ENCODE measurements at regions not wholly inside any gene's neighbourhood (a gene's known extent, or its start where the extent isn't known, plus 50 kb on each side); places are given as distances from the start of the nearest gene placed in this dataset.

DNA sequence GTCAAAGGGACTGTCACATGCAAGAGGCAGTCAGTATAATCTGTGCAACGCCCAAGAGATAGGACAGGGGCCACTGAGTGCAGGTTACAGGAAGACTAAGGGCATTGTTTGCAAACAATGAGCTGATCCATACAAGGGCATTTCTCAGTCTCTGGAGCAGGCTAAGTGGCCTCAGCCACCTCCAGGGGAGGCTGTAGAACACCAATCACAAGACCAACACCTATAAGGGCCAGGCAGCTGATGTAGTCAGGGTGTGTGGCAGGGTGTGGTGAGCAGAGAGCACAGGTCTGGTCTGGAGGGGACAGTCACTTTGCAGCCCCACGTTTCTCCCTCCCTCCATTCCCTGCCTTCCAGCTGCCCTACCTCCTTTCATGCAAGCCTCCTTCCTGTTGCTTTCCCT lies 83.2 kb upstream of the ADRA1B start:
- no peak for DNase-seq

DNA sequence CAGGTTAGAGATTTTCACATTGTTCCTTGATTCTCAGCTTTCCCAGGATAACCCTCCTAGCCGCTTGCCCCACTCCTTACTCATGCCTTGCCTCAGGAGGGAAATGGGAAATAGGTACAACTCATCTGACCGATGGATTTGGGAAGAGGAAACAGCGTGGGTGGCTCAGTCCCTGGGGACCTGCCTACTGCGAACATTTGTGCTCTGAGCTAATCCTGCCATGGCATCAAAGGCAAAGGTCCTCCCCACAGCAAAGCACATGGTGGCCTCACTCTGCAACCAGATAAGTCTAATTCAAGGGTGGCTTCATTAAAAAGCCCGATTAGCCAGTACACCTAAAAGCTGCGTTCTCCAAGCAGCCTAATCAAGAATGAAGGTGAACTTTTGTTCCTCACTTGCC lies 82.4 kb upstream of the ADRA1B start:
- DNase-seq, result no peak

DNA sequence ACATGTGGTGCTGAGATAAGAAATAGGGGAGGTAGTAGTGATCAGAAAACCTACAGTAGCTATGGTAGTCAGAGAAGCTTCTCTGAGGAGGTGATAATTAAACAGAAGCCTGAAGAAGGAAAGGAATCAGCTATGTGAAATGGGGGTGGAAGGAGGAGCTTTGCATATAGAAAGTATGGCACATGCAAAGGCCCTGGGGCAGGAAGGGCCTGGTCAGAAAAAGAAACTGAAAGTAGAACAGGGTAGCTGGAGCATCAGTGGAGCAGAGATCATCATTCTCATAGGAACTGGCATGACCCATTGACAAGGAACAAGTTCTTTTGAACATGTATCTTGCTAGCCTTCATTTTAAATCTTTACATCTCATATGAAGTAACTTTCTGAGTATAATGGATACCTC lies 80.7 kb upstream of the ADRA1B start:
- DNase-seq, result no peak

DNA sequence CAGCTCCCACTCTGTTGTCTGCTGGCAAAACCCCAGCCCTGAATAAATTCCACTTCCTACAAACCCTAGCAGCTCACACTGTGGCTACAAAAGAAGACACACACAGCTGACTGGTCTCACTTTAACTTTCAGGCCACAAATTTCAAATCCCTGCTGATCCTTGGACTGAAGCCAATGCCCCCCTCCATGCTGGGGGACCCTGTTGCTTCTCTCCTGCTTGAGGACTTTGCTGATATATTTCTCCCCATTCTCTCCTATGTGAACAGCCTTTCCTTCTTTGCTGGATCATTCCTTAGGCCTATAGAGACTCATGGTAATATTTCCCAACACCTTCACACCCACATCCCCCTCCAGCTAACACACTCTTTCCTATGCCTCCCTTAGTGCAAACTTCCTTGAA lies 79.6 kb upstream of the ADRA1B start:
- no peak for DNase-seq

DNA sequence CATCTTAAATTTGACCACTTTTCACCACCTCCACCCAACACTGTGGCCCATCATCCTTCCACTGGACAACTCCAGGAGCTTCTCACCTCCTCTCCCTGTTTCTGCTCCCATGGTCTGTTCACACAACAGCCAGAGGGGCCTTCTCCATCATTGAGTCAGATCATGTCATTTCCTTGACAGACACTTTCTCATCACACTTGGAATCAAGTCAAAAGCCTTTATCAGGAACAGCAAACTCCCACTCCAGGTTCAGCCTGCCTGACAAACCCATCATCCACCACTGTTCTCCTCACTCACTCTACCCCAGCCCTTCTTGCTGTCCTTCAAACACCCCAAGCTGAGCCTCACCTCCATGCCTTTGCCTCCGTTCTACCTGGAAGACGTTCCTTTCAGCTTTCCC lies 78.4 kb upstream of the ADRA1B start:
- no peak for DNase-seq

DNA sequence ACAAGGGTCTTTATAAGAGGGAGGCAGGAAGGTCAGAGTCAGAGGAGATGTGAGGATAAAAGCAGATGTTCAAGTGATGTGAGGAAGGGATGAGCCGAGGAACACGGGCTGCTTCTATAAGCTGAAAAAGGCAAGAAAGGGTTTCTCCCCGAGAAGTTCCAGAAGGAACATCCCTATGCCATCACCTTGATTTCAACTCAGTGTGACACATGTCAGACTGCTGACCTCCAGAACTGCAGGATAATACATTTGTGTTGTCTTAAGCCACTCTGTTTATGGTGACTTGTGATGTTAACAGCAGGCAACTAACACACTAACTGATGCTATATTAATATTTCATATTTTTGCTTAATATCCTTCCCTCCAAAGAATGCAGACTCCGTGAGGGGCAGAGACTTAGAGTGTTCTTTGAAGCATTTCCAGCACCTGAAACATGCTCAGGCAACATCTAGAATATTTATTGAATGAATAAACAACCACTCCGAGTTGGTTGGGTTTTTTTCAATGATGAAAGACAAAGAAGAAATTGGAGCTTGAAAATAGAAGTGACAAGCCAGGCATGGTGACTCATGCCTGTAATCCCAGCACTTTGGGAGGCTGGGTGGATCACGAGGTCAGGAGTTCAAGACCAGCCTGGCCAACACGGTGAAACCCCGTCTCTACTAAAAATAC lies 77.6 kb upstream of the ADRA1B start:
- no peak for DNase-seq

DNA sequence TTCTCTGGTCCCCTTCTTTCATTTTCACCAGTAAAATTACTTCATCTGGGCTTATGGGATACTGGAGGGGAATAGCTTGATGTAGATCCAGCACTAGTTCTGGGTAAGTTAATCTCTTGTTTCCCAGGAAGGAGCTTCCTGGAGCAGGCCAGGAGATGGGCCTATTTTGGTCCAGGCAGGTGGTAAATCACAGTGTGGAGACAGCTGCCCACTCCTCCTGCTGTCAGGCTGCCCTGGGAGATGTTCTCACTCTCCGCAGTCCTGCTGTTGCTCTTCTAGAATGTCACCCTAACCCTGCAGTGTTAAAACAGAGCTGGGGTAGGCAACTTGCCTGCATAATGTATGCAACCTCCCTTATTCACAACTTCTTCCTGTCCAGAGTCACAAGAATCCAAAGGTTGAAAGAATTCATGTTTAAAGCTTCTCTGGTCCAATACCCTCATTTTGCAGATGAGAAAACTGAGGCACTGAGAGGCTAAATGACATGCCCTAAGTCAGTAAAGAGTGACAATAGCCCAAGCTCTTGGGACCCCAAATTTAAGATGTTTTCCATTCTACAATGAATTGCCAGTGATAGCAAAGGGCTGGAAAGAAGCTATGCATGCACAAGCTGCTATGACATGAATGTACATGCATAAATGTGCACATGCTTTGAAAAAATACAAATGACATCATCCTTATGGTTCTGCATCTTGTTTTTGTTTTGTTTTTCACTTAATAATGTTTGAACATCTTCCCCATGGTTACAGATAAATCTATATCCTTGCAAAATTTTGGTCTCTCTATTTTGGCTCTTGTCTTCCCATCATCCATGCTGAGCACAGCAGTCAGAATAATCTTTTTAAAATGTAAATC lies 71.8 kb upstream of the ADRA1B start:
- no peak for DNase-seq

DNA sequence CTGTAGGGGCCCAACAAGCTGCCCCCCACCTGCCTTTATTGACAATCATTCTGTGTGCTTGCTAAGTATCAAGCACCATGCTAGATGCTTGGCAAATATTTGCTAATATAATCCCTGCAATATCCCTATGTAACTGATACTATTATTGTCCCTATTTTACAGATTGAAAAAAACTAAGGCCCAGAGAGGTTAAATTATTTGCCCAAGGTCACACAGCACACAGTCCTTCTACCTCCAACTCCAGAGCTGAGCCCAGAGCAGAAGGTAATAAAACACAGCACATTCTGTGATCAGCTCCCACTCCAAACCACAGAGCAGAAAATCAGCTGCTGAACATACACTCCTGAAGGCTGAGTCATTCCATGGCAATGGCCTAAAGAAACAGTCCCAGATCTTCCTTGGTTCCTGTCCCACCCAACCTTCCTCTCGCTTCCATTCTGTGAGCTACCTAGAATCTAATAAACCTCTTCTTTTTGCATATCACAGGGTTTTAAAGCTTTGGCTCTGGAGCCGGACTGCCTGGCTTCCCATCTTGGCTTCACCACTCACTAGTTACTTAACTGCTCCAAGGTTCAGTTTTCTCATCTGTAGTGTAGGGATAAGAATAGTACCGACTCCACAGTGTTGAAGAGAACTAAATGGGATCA lies 66.7 kb upstream of the ADRA1B start:
- DNase-seq, result no peak

DNA sequence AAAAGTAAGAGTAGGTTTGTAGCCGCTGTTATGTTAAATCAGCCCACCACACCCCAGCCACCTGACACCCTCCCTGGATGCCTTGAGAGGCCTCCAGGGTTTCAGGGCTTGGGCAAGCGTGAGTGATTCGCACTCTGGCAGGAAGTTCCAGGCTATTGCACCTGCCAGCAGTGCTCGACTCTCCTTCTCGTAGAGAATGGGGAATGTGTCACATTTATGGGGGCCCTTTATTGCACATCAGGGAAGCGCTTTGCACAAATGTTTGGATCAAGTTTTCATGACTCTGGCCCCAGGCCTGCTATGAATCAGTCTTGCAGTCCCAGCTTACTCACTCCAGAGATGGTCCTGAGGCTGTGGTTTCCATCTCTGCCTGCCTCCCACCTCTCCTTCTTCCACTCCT lies 66.1 kb upstream of the ADRA1B start:
- DNase-seq, result no peak

DNA sequence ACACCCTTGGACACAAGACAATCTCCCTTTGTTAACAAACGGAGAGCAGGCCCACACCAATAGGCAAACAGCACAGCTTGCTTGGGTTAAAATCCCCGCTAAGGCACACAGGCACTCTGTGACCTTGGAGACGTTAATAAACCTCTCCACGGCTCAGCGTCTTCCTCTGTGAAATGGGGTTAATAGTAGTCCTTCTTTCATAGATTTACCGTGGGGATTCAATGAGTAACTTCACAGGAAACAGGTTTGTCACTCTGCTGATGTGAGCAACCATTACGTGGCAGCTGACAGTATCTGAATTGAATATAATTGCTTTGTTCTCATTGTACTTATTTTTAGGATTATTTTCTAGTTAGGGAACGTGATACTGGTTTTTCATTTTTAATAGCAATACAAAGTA lies 65.2 kb upstream of the ADRA1B start:
- DNase-seq, result no peak

DNA sequence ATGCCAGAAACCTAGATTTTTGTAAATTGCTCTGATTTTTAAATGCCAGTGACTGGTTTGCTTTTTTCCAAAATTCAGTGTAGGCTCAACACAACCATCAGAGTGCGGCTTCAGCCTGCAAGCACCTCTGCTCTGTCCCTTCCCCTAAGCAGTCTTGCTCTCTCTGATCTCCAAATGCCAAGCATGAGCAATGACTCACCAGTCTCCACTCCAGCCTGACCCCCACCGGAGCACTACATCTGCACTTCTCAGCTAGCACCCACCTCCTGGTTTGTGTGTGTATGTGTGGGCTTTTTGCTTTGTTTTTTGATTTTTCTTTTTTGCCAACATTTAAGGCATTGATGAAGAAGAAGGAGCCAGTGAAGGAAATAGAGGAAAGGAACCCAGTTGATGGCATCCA lies 61.4 kb upstream of the ADRA1B start:
- DNase-seq, result no peak

DNA sequence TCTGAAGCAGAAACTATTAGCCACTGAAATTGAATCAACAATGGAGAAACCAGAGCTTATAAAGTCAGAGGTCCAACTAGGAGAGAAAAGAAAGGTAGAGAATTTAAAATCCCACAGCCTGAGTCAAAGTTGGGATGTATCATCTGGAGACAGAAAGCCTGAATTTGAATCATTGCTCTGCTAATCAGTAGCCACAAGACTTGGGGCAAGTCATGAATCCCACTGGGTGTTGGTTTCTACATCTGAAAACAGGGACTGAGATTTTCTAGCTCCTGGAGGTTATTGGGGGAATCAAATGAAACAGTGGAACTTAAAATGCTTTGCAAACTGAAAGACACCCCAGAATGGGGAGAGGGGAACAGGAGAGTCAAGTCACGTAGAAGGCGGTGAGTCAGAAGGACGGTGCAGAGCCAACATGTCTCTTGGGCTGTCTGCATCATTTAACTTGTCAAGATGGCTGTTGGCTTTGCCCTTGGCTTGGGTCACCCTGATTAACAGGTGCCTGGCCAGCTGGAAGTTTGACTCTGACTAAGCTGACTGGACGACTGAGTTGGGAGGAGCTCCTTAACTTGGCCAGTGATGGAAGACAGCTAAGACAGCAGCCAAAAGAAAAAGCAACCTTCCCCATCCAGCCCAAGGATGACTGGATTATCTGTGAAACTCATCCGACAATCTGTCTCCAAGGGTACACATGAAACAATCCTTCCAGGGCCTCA lies 60.6 kb upstream of the ADRA1B start:
- DNase-seq, result no peak

DNA sequence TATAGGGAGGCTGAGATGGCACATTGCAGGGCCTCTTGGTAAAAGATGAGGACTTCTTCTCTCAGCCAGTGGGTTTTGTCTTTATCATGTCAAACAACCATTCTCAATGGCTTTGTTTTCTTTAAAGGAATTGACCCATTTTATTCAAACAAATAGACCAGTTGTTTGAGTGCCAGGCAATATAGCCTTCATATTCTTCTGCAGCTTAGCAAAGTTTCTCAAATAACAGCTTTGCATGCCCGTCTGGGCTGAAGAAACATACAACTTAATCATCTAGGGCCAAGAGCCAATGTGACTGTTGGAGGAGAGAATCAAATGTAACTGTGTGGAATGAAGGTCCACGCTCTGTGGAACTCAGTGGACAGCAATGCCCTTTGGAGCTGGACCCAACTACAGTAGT lies 57.4 kb upstream of the ADRA1B start:
- DNase-seq, result no peak

DNA sequence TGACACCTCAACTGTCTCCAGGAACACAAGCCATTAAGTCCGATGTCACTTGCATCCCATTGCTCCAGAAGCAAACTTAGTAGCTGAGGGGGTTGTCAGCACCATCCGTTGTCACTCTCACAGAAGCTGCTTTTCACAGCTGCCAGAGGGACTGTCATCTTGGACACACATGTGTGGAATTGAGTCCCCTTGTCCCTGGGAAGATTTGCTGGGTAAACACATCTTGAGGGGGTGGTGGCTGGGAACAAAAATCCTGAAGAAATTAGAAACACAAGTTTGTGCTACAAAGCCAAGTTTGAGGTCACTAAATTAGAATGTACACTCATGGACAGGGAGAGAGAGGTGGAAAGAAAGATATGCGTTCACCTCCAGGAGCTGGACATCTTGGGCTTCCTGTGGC lies 55.2 kb upstream of the ADRA1B start:
- DNase-seq, result no peak

DNA sequence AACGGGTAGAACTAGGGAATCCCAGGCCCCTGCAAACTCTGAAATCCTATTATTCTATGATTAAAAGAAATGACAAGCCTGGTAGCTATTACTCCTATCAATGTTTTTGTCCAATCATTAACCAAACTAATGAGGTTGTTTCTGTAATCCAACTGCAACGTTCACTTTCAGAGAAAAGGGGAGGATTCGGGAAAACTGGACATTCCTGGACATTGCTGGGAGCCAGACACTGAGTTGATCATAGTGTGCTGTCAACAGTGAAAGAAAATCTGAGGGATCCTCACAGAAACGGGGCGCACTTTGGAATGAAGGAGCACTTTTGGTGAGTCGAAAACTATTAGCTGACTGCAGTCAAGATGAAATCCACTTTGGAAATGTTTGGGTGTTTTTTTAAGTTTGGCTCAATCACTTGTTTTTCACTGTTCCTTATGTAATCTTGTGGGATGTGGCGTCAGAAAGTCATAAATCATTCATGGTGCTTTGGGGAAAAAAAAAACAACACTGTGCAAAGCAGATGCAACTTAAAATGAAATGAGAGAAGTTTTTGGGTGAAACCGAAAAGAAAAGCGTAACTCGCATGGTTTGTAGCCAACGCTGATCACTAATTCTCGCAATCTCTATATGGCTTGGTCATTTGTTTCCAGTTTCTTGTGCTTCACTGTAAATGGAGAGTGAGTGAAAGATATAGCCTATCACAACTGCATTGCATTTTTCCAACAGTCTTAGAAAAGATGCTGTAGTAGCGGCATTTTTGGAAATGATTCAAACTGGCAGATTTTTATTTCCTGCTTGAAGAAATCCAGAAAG lies 51.2 kb upstream of the ADRA1B start:
- DNase-seq, result no peak

DNA sequence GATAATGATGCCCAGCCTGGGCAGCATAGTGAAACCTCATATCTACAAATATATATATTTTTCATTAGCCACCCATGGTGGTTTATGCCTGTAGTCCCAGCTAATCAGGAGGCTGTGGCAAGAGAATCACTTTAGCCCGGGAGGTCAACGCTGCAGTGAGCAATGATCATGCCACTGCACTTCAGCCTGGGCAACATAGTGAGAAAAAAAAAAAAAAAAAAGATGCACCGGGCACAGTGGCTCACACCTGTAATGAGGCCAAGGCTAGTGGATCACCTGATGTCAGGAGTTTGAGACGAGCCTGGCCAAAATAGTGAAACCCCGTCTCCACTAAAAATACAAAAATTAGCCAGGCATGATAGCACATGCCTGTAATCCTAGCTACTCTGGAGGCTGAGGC lies 50.2 kb upstream of the ADRA1B start:
- DNase-seq, result no peak

All from activated CD8-positive, alpha-beta memory T cell treated with anti-CD3 and anti-CD28 coated beads, Interleukin-2, amount 50 U/mL, for 4 hours (primary cell).